ENCODE measurements at regions not wholly inside any gene's neighbourhood (a gene's known extent, or its start where the extent isn't known, plus 50 kb on each side); places are given as distances from the start of the nearest gene placed in this dataset.

DNA sequence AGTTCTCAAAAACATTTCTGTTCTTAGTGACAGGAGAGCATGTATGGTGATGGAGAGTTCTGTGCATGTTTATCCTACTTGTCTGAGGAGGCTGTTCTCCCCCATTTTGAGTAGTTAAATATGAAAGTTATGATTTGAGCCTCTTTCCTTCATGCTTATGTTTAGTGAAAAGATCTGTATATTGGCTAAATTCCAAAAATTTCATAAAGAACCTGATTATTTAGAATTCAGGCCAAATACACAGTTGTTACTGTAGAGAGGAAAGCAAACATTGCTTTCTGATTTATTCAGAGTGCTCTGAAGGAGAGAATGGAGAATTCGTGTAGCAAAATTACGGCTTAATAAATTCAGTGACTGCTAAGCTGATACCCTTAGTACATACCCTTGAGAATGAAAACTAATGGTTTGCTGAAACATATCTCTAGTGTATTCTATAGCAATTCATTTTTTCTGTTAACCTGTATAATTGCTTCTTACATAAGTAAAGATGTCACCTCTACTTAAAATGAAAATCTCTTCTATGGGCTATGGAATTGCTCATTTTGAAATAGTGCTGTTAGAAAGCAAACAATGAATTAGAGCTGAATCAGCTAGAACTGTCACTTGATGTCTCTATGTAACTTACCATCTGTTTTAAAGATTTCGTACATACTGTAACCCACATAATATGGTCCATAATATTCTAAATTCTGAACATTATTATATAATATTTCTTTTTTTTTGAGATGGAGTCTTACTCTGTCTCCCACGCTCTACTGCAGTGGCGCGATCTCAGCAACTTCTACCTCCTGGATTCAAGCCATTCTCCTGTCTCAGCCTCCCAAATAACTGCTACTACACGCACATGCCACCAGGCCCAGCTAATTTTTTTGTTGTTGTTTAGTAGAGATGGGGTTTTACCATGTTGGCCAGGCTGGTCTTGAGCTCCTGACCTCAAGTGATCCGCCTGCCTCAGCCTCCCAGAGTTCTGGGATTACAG, 417.0 kb upstream of the RGS6 start:
- TF ChIP-seq, protein P1, sequence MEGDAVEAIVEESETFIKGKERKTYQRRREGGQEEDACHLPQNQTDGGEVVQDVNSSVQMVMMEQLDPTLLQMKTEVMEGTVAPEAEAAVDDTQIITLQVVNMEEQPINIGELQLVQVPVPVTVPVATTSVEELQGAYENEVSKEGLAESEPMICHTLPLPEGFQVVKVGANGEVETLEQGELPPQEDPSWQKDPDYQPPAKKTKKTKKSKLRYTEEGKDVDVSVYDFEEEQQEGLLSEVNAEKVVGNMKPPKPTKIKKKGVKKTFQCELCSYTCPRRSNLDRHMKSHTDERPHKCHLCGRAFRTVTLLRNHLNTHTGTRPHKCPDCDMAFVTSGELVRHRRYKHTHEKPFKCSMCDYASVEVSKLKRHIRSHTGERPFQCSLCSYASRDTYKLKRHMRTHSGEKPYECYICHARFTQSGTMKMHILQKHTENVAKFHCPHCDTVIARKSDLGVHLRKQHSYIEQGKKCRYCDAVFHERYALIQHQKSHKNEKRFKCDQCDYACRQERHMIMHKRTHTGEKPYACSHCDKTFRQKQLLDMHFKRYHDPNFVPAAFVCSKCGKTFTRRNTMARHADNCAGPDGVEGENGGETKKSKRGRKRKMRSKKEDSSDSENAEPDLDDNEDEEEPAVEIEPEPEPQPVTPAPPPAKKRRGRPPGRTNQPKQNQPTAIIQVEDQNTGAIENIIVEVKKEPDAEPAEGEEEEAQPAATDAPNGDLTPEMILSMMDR (conservative IDR thresholded peaks at IDR 0.05; ENCODE audit: low read depth in 2 of 2), result no peak
- TF ChIP-seq EZH2 (IDR thresholded peaks at IDR 0.05; ENCODE audit: low read depth, unreplicated experiment) (no peak), EZH2phosphoT487 (IDR thresholded peaks at IDR 0.05; ENCODE audit: unreplicated experiment) (no peak), POLR2AphosphoS5 (IDR thresholded peaks at IDR 0.05; ENCODE audit: low read depth) (no peak)
- TF ChIP-seq, protein P2, sequence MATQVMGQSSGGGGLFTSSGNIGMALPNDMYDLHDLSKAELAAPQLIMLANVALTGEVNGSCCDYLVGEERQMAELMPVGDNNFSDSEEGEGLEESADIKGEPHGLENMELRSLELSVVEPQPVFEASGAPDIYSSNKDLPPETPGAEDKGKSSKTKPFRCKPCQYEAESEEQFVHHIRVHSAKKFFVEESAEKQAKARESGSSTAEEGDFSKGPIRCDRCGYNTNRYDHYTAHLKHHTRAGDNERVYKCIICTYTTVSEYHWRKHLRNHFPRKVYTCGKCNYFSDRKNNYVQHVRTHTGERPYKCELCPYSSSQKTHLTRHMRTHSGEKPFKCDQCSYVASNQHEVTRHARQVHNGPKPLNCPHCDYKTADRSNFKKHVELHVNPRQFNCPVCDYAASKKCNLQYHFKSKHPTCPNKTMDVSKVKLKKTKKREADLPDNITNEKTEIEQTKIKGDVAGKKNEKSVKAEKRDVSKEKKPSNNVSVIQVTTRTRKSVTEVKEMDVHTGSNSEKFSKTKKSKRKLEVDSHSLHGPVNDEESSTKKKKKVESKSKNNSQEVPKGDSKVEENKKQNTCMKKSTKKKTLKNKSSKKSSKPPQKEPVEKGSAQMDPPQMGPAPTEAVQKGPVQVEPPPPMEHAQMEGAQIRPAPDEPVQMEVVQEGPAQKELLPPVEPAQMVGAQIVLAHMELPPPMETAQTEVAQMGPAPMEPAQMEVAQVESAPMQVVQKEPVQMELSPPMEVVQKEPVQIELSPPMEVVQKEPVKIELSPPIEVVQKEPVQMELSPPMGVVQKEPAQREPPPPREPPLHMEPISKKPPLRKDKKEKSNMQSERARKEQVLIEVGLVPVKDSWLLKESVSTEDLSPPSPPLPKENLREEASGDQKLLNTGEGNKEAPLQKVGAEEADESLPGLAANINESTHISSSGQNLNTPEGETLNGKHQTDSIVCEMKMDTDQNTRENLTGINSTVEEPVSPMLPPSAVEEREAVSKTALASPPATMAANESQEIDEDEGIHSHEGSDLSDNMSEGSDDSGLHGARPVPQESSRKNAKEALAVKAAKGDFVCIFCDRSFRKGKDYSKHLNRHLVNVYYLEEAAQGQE (IDR thresholded peaks at IDR 0.05; ENCODE audit: unreplicated experiment), result no peak

All from GM23338 (cell line).